Esophagus muscularis mucosa (tissue), 3 donors: ENCODE measurements at regions not wholly inside any gene's neighbourhood (a gene's known extent, or its start where the extent isn't known, plus 50 kb on each side); places are given as distances from the start of the nearest gene placed in this dataset.

Experiments used
- CTCF ChIP-seq, 3 experiments: fragments of 200-600 bp in 2 of 3; fragments of 450-650 bp in 1 of 3; sonication (generic) in 2 of 3; IDR thresholded peaks; one replicate each; pipeline ENCODE4 v1.5.1; 2017 to 2019; ENCODE audit warnings: antibody characterized with exemption in 3 of 3, mild to moderate bottlenecking in 2 of 3, moderate library complexity in 1 of 3
- POLR2A ChIP-seq: fragments of 450-650 bp; IDR thresholded peaks from one replicate; pipeline ENCODE4 v1.6.1; 2017; ENCODE audit warnings: antibody characterized with exemption, moderate library complexity, mild to moderate bottlenecking, low read depth
- POLR2AphosphoS5 ChIP-seq, 2 donors: sonication (generic); formaldehyde crosslinking; IDR thresholded peaks; one replicate each; pipeline ENCODE4 v1.6.1; 2017; ENCODE audit warnings: antibody characterized with exemption in 2 of 2

DNA sequence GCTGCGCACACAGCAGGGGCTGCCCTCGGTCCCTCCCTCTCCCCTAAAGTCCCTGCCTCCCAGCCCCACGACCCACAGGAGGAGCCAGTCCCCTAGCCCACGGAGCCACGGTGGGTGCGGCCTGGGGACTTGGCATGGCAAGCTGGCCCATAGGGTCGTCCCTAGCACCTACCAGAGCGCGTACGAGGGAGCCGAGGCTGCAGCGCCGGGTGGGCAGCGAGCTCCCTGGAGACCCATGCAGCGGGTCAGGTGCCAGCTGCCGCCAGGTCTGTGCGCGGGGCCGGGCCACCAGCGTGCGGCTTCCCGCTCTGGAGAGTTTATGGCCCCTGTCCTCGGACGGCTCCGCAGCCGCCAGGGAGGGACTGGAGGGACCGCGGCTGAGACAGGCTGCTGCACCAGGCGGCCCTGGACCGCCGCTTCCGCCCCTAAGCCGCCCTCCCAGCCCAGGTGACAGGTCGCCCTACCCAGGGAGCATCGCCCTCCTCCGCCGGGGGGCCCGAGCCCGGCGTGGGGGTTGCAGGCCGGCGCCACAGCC lies 273.6 kb downstream of the CCDC74A start:
- no peak for TF ChIP-seq POLR2A
- no peak for TF ChIP-seq CTCF (IDR thresholded peaks at IDR 0.05)
- TF ChIP-seq POLR2AphosphoS5 (IDR thresholded peaks at IDR 0.05), result no peak
